B cell (primary cell): ENCODE measurements at regions not wholly inside any gene's neighbourhood (a gene's known extent, or its start where the extent isn't known, plus 50 kb on each side); places are given as distances from the start of the nearest gene placed in this dataset.

Experiments
- ATAC-seq: fragments of 200-7000 bp; cut with Tn5 transposase; one replicate; pipeline ENCODE4 v1.10.0; 2021; ENCODE audit warnings: low read depth, mild to moderate bottlenecking, moderate number of reproducible peaks, moderate library complexity
- CTCF ChIA-PET: fragments of 350-600 bp; sonication (Branson Sonifier 250); formaldehyde crosslinking; loops from one replicate; lab custom pipeline; 2021; ENCODE audit warnings: antibody characterized with exemption, inconsistent platforms; lab: Charles Lee
- POLR2A ChIA-PET: fragments of 350-600 bp; sonication (Branson Sonifier 250); formaldehyde crosslinking; loops from one replicate; lab custom pipeline; 2021; ENCODE audit warnings: antibody characterized with exemption; lab: Charles Lee
- DNase-seq: peaks from one replicate; pipeline ENCODE4 v3.0.0; 2013
- H2AFZ ChIP-seq: 2 replicates; pipeline ENCODE4 v1.6.1; 2012; ENCODE audit warnings: mild to moderate bottlenecking, low read depth, low read length; ENCODE audit not compliant: insufficient read depth, poor library complexity, severe bottlenecking
- H3K27ac ChIP-seq, 2 donors: 1 replicate in 1 of 2; 2 replicates in 1 of 2; pipeline ENCODE4 v1.5.1; 2012 to 2013; ENCODE audit warnings: low read length in 2 of 2, mild to moderate bottlenecking in 2 of 2, moderate library complexity in 1 of 2
- H3K27me3 ChIP-seq, 4 experiments: fragments of 200-600 bp in 1 of 4; sonication (generic) in 1 of 4; replicated peaks in 1 of 4; 1 replicate in 2 of 4; 2 replicates in 2 of 4; pipeline versions ENCODE4 v1.6.1 to v1.7.0; 2013 to 2016; ENCODE audit warnings: low read length in 3 of 4, mild to moderate bottlenecking in 2 of 4, mixed read lengths in 1 of 4, moderate library complexity in 1 of 4; ENCODE audit not compliant: insufficient read depth in 4 of 4, control insufficient read depth in 3 of 4; ENCODE audit errors: control extremely low read depth in 1 of 4
- H3K36me3 ChIP-seq, 2 experiments: replicated peaks in 1 of 2; 1 replicate in 1 of 2; 2 replicates in 1 of 2; pipeline versions ENCODE4 v1.6.1 to v1.7.1; 2013; ENCODE audit warnings: low read length in 1 of 2; ENCODE audit not compliant: insufficient read depth in 2 of 2, control insufficient read depth in 1 of 2; ENCODE audit errors: control extremely low read depth in 1 of 2, extremely low read depth in 1 of 2
- H3K4me1 ChIP-seq, 2 donors: fragments of 200-600 bp in 1 of 2; sonication (generic) in 1 of 2; 1 replicate in 1 of 2; 2 replicates in 1 of 2; pipeline versions ENCODE4 v1.5.1 to v1.6.1; 2013 to 2017; ENCODE audit warnings: low read length in 2 of 2; ENCODE audit not compliant: control insufficient read depth in 2 of 2, insufficient read depth in 2 of 2
- H3K4me2 ChIP-seq: replicated peaks from 2 replicates; pipeline ENCODE3; 2012; ENCODE audit warnings: mild to moderate bottlenecking, low read depth, low read length; ENCODE audit not compliant: poor library complexity, severe bottlenecking
- H3K4me3 ChIP-seq, 5 experiments: fragments of 200-600 bp in 1 of 5; sonication (generic) in 1 of 5; 1 replicate in 3 of 5; 2 replicates in 2 of 5; pipeline versions ENCODE4 v1.5.1 to v1.7.0; 2011 to 2016; ENCODE audit warnings: low read length in 4 of 5, mild to moderate bottlenecking in 4 of 5, low read depth in 2 of 5, control low read depth in 1 of 5, moderate library complexity in 1 of 5; ENCODE audit not compliant: insufficient read depth in 1 of 5; ENCODE audit errors: control extremely low read depth in 1 of 5, extremely low read depth in 1 of 5
- H3K79me2 ChIP-seq: fragments of 200-600 bp; sonication (generic); one replicate; pipeline ENCODE4 v1.6.0; 2016; ENCODE audit warnings: low read length; ENCODE audit not compliant: control insufficient read depth, insufficient read depth
- H3K9ac ChIP-seq: fragments of 200-600 bp; sonication (generic); 2 replicates; pipeline ENCODE4 v1.6.1; 2017; ENCODE audit warnings: mild to moderate bottlenecking, low read length, moderate library complexity
- H3K9me3 ChIP-seq, 3 donors: one replicate each; pipeline versions ENCODE4 v1.6.1 to v1.7.1; 2013; ENCODE audit warnings: low read length in 2 of 3; ENCODE audit not compliant: control insufficient read depth in 2 of 3, insufficient read depth in 1 of 3; ENCODE audit errors: control extremely low read depth in 1 of 3
- H4K20me1 ChIP-seq: 2 replicates; pipeline ENCODE4 v1.6.0; 2012; ENCODE audit warnings: mild to moderate bottlenecking, low read length; ENCODE audit not compliant: insufficient read depth, control insufficient read depth, poor library complexity, severe bottlenecking
- H3K27ac Mint-ChIP-seq: one replicate; pipeline ENCODE4 v1.8.0; 2021; ENCODE audit warnings: mixed read lengths
- H3K27me3 Mint-ChIP-seq: one replicate; pipeline ENCODE4 v1.8.0; 2021; ENCODE audit warnings: mixed read lengths
- H3K4me1 Mint-ChIP-seq: one replicate; pipeline ENCODE4 v1.8.0; 2021; ENCODE audit warnings: mixed read lengths
- H3K4me3 Mint-ChIP-seq: one replicate; pipeline ENCODE4 v1.8.0; 2021; ENCODE audit warnings: mixed read lengths
- H3K9me3 Mint-ChIP-seq: one replicate; pipeline ENCODE4 v1.8.0; 2022; ENCODE audit warnings: mixed read lengths; ENCODE audit not compliant: insufficient read depth
- EZH2 ChIP-seq: IDR thresholded peaks from 2 replicates; pipeline ENCODE4 v1.6.1; 2012; ENCODE audit warnings: borderline replicate concordance, low read depth, mild to moderate bottlenecking, moderate library complexity, low read length; ENCODE audit not compliant: insufficient read depth, poor library complexity, severe bottlenecking
- WGBS: methylation state at CpG from one replicate; pipeline ENCODE4 v1.1.5; 2013; ENCODE audit warnings: missing lambda C conversion rate; ENCODE audit not compliant: insufficient coverage; 5-methylcytosine and 5-hydroxymethylcytosine counted together
- intact Hi-C: fragments of 100-400 bp; cut with micrococcal nuclease; formaldehyde crosslinking; loops from one replicate; pipeline ENCODE4 v1.10.0; 2022
- TF ChIP-seq, protein P1 (sequence below): fragments of 200-600 bp; IDR thresholded peaks from one replicate; pipeline ENCODE4 v1.8.0; 2022; ENCODE audit warnings: antibody characterized with exemption, mild to moderate bottlenecking

DNA sequence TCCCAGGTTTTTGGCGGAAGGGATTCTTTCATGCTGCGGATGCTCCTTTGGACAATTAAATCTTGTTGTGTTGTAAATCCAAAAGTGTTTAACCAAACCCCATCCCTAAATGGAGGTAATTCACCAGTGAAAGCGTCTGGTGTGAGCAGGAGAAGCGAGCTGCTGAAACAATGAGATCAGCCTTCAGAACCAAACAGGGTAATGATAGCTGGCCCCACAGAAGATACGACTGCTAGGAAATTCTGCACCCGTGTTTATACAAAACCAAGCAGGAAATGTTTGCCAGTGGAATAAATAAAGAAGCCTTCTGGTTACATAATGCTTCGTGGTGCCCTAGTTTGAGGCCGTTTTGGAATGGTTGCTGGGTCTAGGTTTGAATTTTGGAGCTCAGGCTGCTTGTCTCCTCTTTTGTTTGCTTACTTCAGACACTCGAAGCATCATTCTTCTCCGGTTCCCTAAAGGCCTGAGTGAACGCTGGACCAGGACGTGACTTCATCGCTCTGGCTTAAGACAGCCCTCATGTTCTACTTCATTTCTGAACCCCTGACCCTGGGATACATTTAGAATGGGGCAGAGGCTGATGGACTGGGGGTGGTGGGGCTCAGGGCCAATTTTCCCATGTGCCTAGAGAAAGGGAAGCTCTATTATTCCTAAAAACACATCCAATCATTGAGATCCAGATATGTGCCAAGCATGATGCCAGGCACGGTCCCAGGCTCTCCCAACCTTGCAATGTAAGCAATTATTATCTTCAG, 61.6 kb upstream of the JAG1 start:
- Mint-ChIP-seq H3K27me3 (peaks cover 8% of the 10 kb centered on the region), H3K27ac (no peak overlapping the region), H3K9me3 (no peaks in the 10 kb centered on the region), H3K4me1 (no peaks in the 10 kb centered on the region), H3K4me3 (no peak overlapping the region)
- Histone ChIP-seq H3K4me3 (no peak overlapping the region), H3K9ac (no peak overlapping the region), H3K9me3 (no peaks in the 10 kb centered on the region), H3K36me3 (no peaks in the 10 kb centered on the region), H4K20me1 (no peaks in the 10 kb centered on the region), H2AFZ (no peak overlapping the region), H3K79me2 (no peaks in the 10 kb centered on the region), H3K27me3 (no peaks in the 10 kb centered on the region), H3K27ac (no peak overlapping the region), H3K4me2 (no peak overlapping the region), H3K4me1 (no peaks in the 10 kb centered on the region)
- ChIA-PET POLR2A (no interaction called here), CTCF (no interaction called here)
- 63% methylated on average over 6 of the region's 14 CpGs for WGBS
- TF ChIP-seq, protein P1, sequence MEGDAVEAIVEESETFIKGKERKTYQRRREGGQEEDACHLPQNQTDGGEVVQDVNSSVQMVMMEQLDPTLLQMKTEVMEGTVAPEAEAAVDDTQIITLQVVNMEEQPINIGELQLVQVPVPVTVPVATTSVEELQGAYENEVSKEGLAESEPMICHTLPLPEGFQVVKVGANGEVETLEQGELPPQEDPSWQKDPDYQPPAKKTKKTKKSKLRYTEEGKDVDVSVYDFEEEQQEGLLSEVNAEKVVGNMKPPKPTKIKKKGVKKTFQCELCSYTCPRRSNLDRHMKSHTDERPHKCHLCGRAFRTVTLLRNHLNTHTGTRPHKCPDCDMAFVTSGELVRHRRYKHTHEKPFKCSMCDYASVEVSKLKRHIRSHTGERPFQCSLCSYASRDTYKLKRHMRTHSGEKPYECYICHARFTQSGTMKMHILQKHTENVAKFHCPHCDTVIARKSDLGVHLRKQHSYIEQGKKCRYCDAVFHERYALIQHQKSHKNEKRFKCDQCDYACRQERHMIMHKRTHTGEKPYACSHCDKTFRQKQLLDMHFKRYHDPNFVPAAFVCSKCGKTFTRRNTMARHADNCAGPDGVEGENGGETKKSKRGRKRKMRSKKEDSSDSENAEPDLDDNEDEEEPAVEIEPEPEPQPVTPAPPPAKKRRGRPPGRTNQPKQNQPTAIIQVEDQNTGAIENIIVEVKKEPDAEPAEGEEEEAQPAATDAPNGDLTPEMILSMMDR: no peak
- TF ChIP-seq EZH2: no peak
- intact Hi-C loops: no loop called here
- DNase-seq (no peak), ATAC-seq (no peak)

DNA sequence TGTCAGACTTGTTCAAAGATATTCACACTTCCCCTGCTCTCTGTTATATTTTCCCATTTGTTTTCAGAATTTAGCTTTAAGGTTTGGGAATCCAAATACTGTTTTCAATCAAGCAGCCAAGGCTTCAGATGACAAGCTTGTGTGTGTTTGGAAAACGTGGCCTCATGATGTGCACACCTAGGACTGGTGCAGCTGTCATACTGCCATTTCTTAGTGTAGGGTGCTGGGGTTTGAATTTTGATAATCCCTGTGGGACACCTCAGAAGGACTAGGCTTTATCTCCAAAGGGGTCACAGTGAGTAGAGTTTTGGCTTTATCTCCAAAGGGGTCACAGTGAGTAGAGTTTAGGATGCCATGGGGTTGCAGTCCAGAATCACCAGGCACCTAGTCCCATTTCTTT, 65.3 kb upstream of the JAG1 start:
- Mint-ChIP-seq H3K4me1 (no peaks in the 10 kb centered on the region), H3K27me3 (peaks cover 10% of the 10 kb centered on the region), H3K9me3 (no peaks in the 10 kb centered on the region), H3K27ac (no peak overlapping the region), H3K4me3 (no peak overlapping the region)
- CTCF ChIA-PET: no interaction called here
- intact Hi-C loops: no loop called here
- TF ChIP-seq EZH2: no peak
- TF ChIP-seq, protein P1: no peak
- Histone ChIP-seq H2AFZ (no peak overlapping the region), H3K4me3 (no peak overlapping the region), H3K79me2 (no peaks in the 10 kb centered on the region), H3K9me3 (no peaks in the 10 kb centered on the region), H4K20me1 (no peaks in the 10 kb centered on the region), H3K27ac (no peak overlapping the region), H3K27me3 (no peaks in the 10 kb centered on the region), H3K4me1 (no peaks in the 10 kb centered on the region), H3K9ac (no peak overlapping the region), H3K4me2 (no peak overlapping the region), H3K36me3 (no peaks in the 10 kb centered on the region)
- DNase-seq: no peak
- 92% methylated on average over 1 of the region's 1 CpG for WGBS
- POLR2A ChIA-PET: no interaction called here
- ATAC-seq: no peak
